ENCODE measurements at regions not wholly inside any gene's neighbourhood (a gene's known extent, or its start where the extent isn't known, plus 50 kb on each side); places are given as distances from the start of the nearest gene placed in this dataset.
"Not testable (repeated sequence)": the region's sequence is repeated elsewhere in the genome, so short reads cannot be mapped to it uniquely, and the experiment has no call there.

GRCh38 chr1:222051311-222051710 lies 309.4 kb upstream of the DUSP10 start:
- not testable (repeated sequence) for TF ChIP-seq CTCF (IDR thresholded peaks at IDR 0.05; ENCODE audit: low read depth, low read length, poor library complexity, severe bottlenecking); EZH2phosphoT487 (IDR thresholded peaks at IDR 0.05; ENCODE audit: borderline replicate concordance, low read length)
